HS-5 (cell line): ENCODE measurements at regions not wholly inside any gene's neighbourhood (a gene's known extent, or its start where the extent isn't known, plus 50 kb on each side); places are given as distances from the start of the nearest gene placed in this dataset.

Experiments used
- DNase-seq: peaks from one replicate; pipeline ENCODE4 v3.0.0-alpha.2; 2012; ENCODE audit warnings: low read depth

DNA sequence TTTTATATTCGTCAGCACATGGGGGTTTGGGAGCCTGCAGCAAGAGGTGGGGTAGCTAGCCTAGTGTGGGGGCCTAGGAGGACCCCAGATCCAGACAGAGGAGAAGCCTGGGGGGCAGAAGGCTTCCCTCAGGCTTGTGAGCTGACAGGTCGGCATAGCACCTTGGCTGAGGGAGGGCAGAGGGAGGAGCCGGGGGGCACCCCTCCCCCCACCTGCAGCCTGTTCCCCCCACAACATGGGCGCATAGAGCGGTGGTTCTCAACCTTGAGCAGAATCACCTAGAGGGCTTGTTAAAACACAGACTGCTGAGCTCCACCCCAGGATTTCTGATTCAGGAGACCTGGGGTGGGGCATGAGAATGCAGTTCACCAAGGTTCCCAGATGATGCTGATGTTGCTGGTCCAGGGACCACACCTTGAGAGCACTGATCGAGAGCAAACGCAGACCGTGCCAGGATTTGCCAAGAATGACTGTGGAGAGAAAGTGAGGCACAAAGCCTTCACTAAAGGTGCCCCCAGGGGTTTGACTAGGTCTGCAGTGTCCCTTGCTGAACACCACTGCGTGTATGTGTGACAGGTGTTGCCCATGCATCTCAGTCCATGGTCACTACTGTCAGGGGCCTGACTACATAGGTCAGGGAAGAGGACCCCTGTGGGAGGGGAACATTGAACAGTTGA lies 163.3 kb downstream of the MACROH2A1 start:
- no peak for DNase-seq

DNA sequence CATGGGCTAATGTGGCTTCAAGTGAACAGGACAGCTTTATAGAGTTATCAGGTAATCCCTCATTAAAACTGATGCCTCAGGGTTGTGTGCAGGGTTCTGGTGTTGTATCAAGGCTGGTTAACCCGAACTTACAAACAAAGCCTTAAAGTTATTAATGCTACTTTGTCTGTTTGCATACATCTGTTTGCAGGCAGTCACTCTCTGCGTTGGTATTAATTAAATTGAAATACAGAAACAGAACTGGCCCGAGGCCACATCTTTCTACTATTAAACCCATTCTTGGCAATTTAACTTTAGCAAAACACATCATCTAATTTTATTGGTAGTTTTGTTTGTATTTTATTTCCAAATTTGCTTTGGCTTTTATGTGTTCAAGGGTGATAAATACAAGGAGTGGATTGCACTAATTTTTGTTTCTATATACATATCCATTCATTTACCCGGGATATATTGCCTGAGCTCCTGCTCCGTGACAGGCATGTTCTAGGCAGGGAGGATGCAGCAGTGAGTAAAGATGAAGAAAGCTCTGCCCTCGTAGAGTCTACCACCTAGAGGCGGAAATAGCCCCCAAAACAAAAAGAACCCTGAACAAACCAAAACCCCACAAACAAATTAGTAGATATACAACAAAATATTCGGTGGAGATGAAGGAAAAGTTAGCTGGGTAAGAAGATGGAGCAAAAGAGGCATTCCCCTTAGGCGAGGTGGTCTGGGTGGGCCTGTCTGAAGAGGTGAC lies 164.2 kb downstream of the MACROH2A1 start:
- DNase-seq, result no peak

- DNase-seq, result no peak
Measured at GRCh38 chr5:135234242-135234641, 164.8 kb downstream of the MACROH2A1 start.

- DNase-seq, result no peak
Measured at GRCh38 chr5:135233477-135233876, 165.6 kb downstream of the MACROH2A1 start.

- no peak for DNase-seq
Measured at GRCh38 chr5:135232958-135233357, 166.1 kb downstream of the MACROH2A1 start.

DNA sequence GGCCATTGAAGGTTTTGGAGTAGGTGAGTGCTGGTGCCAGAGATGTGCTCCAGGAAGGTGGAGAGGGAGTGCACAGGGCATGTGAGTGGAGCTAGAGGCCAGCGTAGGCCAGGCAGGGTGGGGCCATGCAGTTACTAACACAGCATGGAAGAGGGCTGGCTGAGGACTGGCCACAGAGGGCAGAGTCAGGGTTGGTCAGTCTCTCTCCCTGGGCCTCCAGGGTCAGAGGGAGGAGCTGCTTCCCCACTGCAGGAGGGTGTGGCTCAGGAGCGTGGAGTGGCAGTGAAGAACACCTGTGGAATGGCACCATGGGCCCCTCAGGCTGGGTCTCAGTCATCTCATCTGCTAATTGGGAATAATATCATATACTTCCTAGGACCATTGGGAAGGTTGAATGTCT lies 167.7 kb downstream of the MACROH2A1 start:
- DNase-seq, result no peak

- DNase-seq, result no peak
Measured at GRCh38 chr5:135230251-135230925, 168.6 kb downstream of the MACROH2A1 start.

- no peak for DNase-seq
Measured at GRCh38 chr5:135229679-135230132, 169.3 kb downstream of the MACROH2A1 start.

GRCh38 chr5:135229122-135229521 lies 169.9 kb downstream of the MACROH2A1 start:
- no peak for DNase-seq

GRCh38 chr5:135228222-135228621 lies 170.8 kb downstream of the MACROH2A1 start:
- DNase-seq, result no peak

- DNase-seq, result no peak
Measured at GRCh38 chr5:135227064-135228022, 171.7 kb downstream of the MACROH2A1 start.

GRCh38 chr5:135225856-135226560 lies 173.0 kb downstream of the MACROH2A1 start:
- no peak for DNase-seq

GRCh38 chr5:135223891-135224625 lies 175.0 kb downstream of the MACROH2A1 start:
- no peak for DNase-seq

- no peak for DNase-seq
Measured at GRCh38 chr5:135223404-135223803, 175.6 kb downstream of the MACROH2A1 start.

- DNase-seq, result no peak
Measured at GRCh38 chr5:135222771-135223170, 176.3 kb downstream of the MACROH2A1 start.

DNA sequence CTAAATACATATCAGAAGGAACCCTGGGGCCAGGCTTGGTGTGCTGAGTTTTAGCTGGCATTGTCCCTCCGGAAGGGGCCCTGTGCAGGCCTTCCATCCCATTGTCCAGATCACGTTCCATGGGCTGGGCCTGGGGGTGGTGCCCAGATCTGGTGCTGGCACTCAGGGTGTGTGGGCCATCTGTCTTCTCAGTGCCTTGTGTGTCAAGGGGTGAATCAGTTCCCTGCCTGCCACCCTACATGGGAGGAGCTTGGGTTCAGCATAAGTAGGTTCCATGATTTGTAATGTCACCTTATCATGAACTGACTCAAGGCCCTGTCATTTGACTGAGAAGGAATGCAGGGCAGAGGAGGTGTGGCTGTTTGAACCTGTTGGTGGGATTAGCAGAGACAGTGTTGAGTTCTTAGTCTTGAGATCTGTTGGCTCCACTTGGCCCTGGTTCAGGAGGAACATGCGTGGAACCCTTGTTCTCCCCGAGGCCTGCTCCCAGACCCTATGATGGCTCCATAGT lies 176.8 kb downstream of the MACROH2A1 start:
- DNase-seq, result no peak

- DNase-seq, result no peak
Measured at GRCh38 chr5:135221696-135222095, 177.3 kb downstream of the MACROH2A1 start.

- no peak for DNase-seq
Measured at GRCh38 chr5:135221187-135221473, 177.9 kb downstream of the MACROH2A1 start.

GRCh38 chr5:135220394-135221186 lies 178.4 kb downstream of the MACROH2A1 start:
- DNase-seq, result no peak

DNA sequence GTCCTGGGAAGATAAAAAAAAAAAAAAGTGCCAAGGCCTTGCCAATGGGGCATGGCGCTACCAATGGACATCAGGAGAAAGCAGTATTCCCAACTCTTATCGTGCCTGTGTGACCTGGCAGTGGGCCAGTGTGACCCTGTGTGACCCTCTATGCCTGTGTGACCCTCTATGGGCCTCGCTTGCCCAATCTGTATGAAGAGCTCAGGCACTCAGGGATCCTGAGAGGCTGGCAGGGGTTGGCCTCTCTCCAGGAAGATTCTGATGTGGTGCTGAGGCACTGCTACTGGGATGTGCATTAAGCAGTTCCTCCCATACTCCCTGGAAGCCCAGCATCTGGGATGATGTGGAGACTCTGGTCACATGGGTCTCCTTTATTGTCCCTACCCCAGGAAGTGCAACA lies 179.2 kb downstream of the MACROH2A1 start:
- no peak for DNase-seq
